ENCODE measurements at regions not wholly inside any gene's neighbourhood (a gene's known extent, or its start where the extent isn't known, plus 50 kb on each side); places are given as distances from the start of the nearest gene placed in this dataset.

- in situ Hi-C loops (cut with MboI), result no loop called here
- H3K36me3 ChIP-seq (ENCODE audit: control insufficient read depth, insufficient read depth, low read length), result no peaks in the 10 kb centered on the region
- CTCF ChIA-PET (ENCODE audit: low intra/inter-chr PET ratio), result no interaction called here
- no TSS peak for BruUV-seq (replicated peaks)
- H3K79me2 ChIP-seq (ENCODE audit: control insufficient read depth, insufficient read depth, low read length), result no peaks in the 10 kb centered on the region
- ATAC-seq (no peak), DNase-seq (ENCODE audit: extremely low read depth in 1 of 4, low spot score in 3 of 4) (no peak), FAIRE-seq (no peak)
- no peaks in the 10 kb centered on the region for H3K27me3 ChIP-seq (ENCODE audit: control insufficient read depth in 2 of 2, insufficient read depth in 2 of 2, low read length in 2 of 2)
- no peak overlapping the region for H3K4me2 ChIP-seq (ENCODE audit: insufficient read depth, low read length)
- no peak overlapping the region for H2AFZ ChIP-seq (ENCODE audit: low read depth, low read length)
- no peaks in the 10 kb centered on the region for H3K4me1 ChIP-seq (replicated peaks in 1 of 2; ENCODE audit: control insufficient read depth in 2 of 2, insufficient read depth in 2 of 2, low read length in 2 of 2)
- no peak for TF ChIP-seq GABPA (tag; conservative IDR thresholded peaks at IDR 0.05; ENCODE audit: low read depth)
- no peak for TF ChIP-seq RFX5 (IDR thresholded peaks at IDR 0.05; ENCODE audit: low read depth, low read length)
- no peak for TF ChIP-seq ADNP (tag; IDR thresholded peaks at IDR 0.05)
- TF ChIP-seq ARID3A (IDR thresholded peaks at IDR 0.05; ENCODE audit: borderline replicate concordance, low read depth, low read length), result no peak
- no peak for TF ChIP-seq HMG20A (CRISPR knock-in tag; conservative IDR thresholded peaks at IDR 0.05)
- TF ChIP-seq ZKSCAN8 (CRISPR knock-in tag; IDR thresholded peaks at IDR 0.05), result no peak
- no peak for TF ChIP-seq BRCA1 (IDR thresholded peaks at IDR 0.05)
- TF ChIP-seq BRCA1 (CRISPR knock-in tag; IDR thresholded peaks at IDR 0.05), result no peak
- TF ChIP-seq ZNF175 (CRISPR knock-in tag; IDR thresholded peaks at IDR 0.05; ENCODE audit: low read depth), result no peak
- TF ChIP-seq ZFX (CRISPR knock-in tag; IDR thresholded peaks at IDR 0.05), result no peak
- no peak for TF ChIP-seq DEAF1 (CRISPR knock-in tag; IDR thresholded peaks at IDR 0.05)
- no peak for TF ChIP-seq CHCHD3 (CRISPR knock-in tag; IDR thresholded peaks at IDR 0.05)
- TF ChIP-seq POLR2B (IDR thresholded peaks at IDR 0.05; ENCODE audit: low read depth, partially characterized antibody), result no peak
- no peak for TF ChIP-seq COPS2 (conservative IDR thresholded peaks at IDR 0.05)
- H3K9ac ChIP-seq (ENCODE audit: insufficient read depth in 1 of 2, low read depth in 2 of 2, low read length in 2 of 2), result no peak overlapping the region
- POLR2A ChIA-PET, result no interaction called here
- H3K9me1 ChIP-seq (ENCODE audit: control insufficient read depth, insufficient read depth, low read length), result no peaks in the 10 kb centered on the region
- H3K27ac ChIP-seq (ENCODE audit: extremely low read depth, low read depth, low read length), result no peak overlapping the region
- no peak overlapping the region for H3K4me3 ChIP-seq
- intact Hi-C loops (cut with micrococcal nuclease), result no loop called here
- no peaks in the 10 kb centered on the region for H4K20me1 ChIP-seq (replicated peaks; ENCODE audit: control insufficient read depth, insufficient read depth, low read length)
- H3K9me3 ChIP-seq (replicated peaks; ENCODE audit: control insufficient read depth, insufficient read depth, low read depth, low read length), result peaks cover 2% of the 10 kb centered on the region; the same call in 1 of the 2 replicates
Observed at GRCh38 chr7:124516911-124517310, 248.7 kb downstream of the GPR37 start.

Data from K562 (cell line).